OCI-LY1 (cell line): ENCODE measurements at regions not wholly inside any gene's neighbourhood (a gene's known extent, or its start where the extent isn't known, plus 50 kb on each side); places are given as distances from the start of the nearest gene placed in this dataset.

ENCODE experiments used
- H2AFZ ChIP-seq: fragments of 200-600 bp; sonication (generic), shearing (Covaris generic); 2 replicates; pipeline ENCODE4 v1.6.0; 2014; ENCODE audit warnings: antibody characterized with exemption, mild to moderate bottlenecking, low read length
- H3F3A ChIP-seq: fragments of 200-600 bp; sonication (generic), shearing (Covaris generic); 2 replicates; pipeline ENCODE4 v1.6.0; 2014; ENCODE audit warnings: mild to moderate bottlenecking, antibody characterized with exemption, low read length, moderate library complexity; ENCODE audit not compliant: insufficient read depth
- H3K27ac ChIP-seq: fragments of 200-600 bp; sonication (generic); 2 replicates; pipeline ENCODE4 v1.5.1; 2014; ENCODE audit warnings: low read length, mixed run types, mild to moderate bottlenecking, low read depth; ENCODE audit not compliant: poor library complexity, severe bottlenecking
- H3K27me3 ChIP-seq: fragments of 200-600 bp; sonication (generic); 2 replicates; pipeline ENCODE4 v1.6.0; 2014; ENCODE audit warnings: antibody characterized with exemption, mild to moderate bottlenecking, low read length, moderate library complexity; ENCODE audit not compliant: insufficient read depth
- H3K36me3 ChIP-seq: fragments of 200-600 bp; sonication (generic); 2 replicates; pipeline ENCODE4 v1.6.1; 2014; ENCODE audit warnings: mild to moderate bottlenecking, antibody characterized with exemption, low read length, moderate library complexity, mixed read lengths; ENCODE audit not compliant: insufficient read depth
- H3K4me1 ChIP-seq: fragments of 200-600 bp; sonication (generic); 2 replicates; pipeline ENCODE4 v1.5.1; 2014; ENCODE audit warnings: mild to moderate bottlenecking, low read length, moderate library complexity; ENCODE audit not compliant: insufficient read depth, severe bottlenecking
- H3K4me2 ChIP-seq: fragments of 200-600 bp; sonication (generic), shearing (Covaris generic); 2 replicates; pipeline ENCODE4 v1.6.1; 2014; ENCODE audit warnings: low read length
- H3K4me3 ChIP-seq: fragments of 200-600 bp; sonication (generic); 2 replicates; pipeline ENCODE4 v1.5.1; 2014; ENCODE audit warnings: low read length, low read depth, mild to moderate bottlenecking, mixed read lengths; ENCODE audit not compliant: poor library complexity, severe bottlenecking
- H3K79me2 ChIP-seq: fragments of 200-600 bp; shearing (Covaris generic); 2 replicates; pipeline ENCODE4 v1.6.1; 2016; ENCODE audit warnings: mixed run types, low read length, mixed read lengths; ENCODE audit not compliant: insufficient read depth
- H3K9ac ChIP-seq: fragments of 200-600 bp; sonication (generic), shearing (Covaris generic); 2 replicates; pipeline ENCODE4 v1.6.1; 2014; ENCODE audit warnings: mild to moderate bottlenecking, low read length, mixed read lengths
- H3K9me2 ChIP-seq: fragments of 200-600 bp; sonication (generic), shearing (Covaris generic); 2 replicates; pipeline ENCODE4 v1.6.1; 2014; ENCODE audit warnings: low read depth, mild to moderate bottlenecking, low read length, mixed read lengths
- H3K9me3 ChIP-seq: fragments of 200-600 bp; shearing (Covaris generic); 2 replicates; pipeline ENCODE4 v1.6.1; 2014; ENCODE audit warnings: low read length, mixed read lengths
- H4K20me1 ChIP-seq: fragments of 200-600 bp; sonication (generic), shearing (Covaris generic); 2 replicates; pipeline ENCODE4 v1.6.0; 2016; ENCODE audit warnings: mild to moderate bottlenecking, low read length; ENCODE audit not compliant: insufficient read depth
- EZH2 ChIP-seq: fragments of 200-600 bp; sonication (generic), shearing (Covaris generic); IDR thresholded peaks from 2 replicates; pipeline ENCODE4 v1.8.0; 2017; ENCODE audit warnings: borderline replicate concordance, mixed run types, mild to moderate bottlenecking, antibody characterized with exemption, low read length, moderate library complexity, mixed read lengths
- TF ChIP-seq, protein P1 (sequence below): fragments of 200-600 bp; sonication (generic), shearing (Covaris generic); IDR thresholded peaks from 2 replicates; pipeline ENCODE4 v1.5.1; 2017; ENCODE audit warnings: mild to moderate bottlenecking, antibody characterized with exemption, low read length, moderate library complexity, mixed read lengths

DNA sequence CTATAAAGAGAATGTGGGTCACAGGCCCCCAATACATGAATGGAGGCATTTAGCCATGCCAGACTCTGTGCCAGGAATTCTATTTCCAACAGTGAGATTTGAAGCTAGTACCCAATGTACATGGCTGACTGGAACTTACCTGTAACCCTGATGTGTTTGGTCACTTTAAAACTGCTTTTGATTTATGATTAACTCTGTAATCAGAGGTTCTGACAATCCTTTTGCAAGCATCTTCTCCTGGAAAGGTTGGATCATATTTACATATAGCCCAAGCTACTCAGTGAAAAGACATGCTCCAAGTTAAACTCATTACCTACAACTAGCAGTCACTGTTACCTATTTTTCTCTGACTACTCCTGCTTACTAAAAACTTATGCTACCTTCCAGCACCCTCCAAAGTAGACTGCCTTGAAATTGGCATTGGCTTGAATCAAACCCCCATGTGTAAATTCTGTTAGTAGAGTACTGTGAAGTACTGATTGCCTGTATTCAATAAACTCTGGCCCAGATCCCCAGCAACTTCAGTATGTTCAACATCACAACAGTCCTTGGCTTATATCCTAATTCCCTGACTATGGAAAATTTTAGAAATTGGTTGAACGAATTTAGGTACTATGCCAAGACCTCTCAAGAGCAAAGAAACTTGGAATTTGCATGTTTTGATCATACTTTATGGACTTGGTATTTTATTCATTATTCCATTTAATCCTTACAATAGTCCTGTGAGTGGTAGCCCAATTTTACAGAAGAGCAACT, 665.6 kb upstream of the NECTIN3 start:
- no peaks in the 10 kb centered on the region for H3K4me1 ChIP-seq
- no peak overlapping the region for H3K27ac ChIP-seq
- no peaks in the 10 kb centered on the region for H3F3A ChIP-seq
- no peak overlapping the region for H2AFZ ChIP-seq
- no peaks in the 10 kb centered on the region for H4K20me1 ChIP-seq
- H3K27me3 ChIP-seq: no peaks in the 10 kb centered on the region
- no peaks in the 10 kb centered on the region for H3K9me3 ChIP-seq
- no peak overlapping the region for H3K4me2 ChIP-seq
- no peak for TF ChIP-seq EZH2
- TF ChIP-seq, protein P1, sequence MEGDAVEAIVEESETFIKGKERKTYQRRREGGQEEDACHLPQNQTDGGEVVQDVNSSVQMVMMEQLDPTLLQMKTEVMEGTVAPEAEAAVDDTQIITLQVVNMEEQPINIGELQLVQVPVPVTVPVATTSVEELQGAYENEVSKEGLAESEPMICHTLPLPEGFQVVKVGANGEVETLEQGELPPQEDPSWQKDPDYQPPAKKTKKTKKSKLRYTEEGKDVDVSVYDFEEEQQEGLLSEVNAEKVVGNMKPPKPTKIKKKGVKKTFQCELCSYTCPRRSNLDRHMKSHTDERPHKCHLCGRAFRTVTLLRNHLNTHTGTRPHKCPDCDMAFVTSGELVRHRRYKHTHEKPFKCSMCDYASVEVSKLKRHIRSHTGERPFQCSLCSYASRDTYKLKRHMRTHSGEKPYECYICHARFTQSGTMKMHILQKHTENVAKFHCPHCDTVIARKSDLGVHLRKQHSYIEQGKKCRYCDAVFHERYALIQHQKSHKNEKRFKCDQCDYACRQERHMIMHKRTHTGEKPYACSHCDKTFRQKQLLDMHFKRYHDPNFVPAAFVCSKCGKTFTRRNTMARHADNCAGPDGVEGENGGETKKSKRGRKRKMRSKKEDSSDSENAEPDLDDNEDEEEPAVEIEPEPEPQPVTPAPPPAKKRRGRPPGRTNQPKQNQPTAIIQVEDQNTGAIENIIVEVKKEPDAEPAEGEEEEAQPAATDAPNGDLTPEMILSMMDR: no peak
- H3K36me3 ChIP-seq: no peaks in the 10 kb centered on the region
- H3K79me2 ChIP-seq: no peaks in the 10 kb centered on the region
- H3K4me3 ChIP-seq: no peak overlapping the region
- H3K9ac ChIP-seq: no peak overlapping the region
- H3K9me2 ChIP-seq: no peaks in the 10 kb centered on the region

DNA sequence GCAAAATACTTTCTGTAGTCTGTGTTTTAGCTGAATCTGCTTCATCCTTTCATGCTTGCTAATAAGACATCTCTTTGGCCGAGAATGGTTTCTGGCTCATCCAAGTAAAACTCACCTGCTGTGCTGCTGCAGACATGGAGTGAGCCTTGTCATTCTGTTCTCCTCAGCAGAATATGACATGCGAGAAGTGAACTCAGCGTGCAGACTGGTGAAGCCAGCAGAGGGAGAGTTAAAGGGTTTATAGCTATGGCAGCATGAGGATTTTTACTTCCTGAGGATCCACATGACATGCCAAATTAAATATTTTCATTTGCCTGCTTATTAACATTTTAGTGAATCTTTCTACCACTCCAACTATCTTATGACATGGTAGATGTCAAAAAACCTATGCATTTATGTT, 658.4 kb upstream of the NECTIN3 start:
- Histone ChIP-seq H3F3A (no peaks in the 10 kb centered on the region), H3K27me3 (no peaks in the 10 kb centered on the region), H3K4me2 (no peak overlapping the region), H3K79me2 (no peaks in the 10 kb centered on the region), H3K27ac (no peak overlapping the region), H3K4me1 (no peaks in the 10 kb centered on the region), H3K9me3 (no peaks in the 10 kb centered on the region), H3K9ac (no peak overlapping the region), H3K4me3 (no peak overlapping the region), H3K36me3 (no peaks in the 10 kb centered on the region), H4K20me1 (no peaks in the 10 kb centered on the region), H3K9me2 (no peaks in the 10 kb centered on the region), H2AFZ (no peak overlapping the region)
- TF ChIP-seq, protein P1: no peak
- no peak for TF ChIP-seq EZH2

DNA sequence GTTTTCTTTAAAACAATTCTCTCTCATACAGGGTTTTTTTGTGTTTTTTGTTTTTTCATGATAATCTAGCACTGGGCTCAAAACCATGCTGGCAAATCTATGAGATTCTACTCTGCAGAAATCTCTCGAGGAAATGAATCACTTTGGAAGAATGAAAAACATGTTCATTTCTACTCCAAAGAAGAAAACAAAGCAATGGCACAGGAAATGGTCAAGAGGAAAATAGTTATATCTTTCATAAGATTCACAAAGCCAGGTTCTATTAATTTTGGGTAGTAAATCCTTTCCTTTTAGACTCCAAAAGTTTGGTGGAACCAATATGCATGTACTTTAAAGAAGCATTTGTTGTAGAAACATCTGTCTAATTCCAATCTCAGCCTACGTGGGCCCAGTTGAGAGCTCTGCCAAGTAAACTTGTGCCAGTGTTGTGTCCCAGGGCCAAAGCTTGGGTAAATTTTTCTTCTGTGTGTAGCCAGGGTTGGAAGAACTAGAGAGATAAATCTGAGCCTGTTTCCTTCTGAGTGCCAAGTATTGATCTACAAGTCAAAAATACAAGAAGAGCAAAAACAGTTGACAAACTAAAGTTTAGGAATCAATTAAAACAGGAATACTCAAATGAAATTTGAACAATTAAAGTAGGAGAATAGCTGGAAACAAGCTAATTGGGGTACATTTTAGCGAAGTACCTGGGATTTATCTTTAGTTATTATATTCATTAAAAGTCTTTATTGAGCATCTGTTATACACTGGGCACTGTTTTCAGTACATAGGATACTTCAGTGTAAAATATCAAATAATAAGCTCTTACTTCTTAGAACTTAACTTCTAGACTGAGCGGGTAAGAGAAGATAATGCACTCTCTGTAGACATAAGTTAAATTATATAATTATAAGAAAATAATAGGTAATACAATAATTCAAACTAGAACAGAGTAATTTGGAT, 657.5 kb upstream of the NECTIN3 start:
- Histone ChIP-seq H3K9me3 (no peaks in the 10 kb centered on the region), H3F3A (no peaks in the 10 kb centered on the region), H2AFZ (no peak overlapping the region), H3K4me2 (no peak overlapping the region), H3K9ac (no peak overlapping the region), H3K4me3 (no peak overlapping the region), H4K20me1 (no peaks in the 10 kb centered on the region), H3K79me2 (no peaks in the 10 kb centered on the region), H3K36me3 (no peaks in the 10 kb centered on the region), H3K27me3 (no peaks in the 10 kb centered on the region), H3K9me2 (no peaks in the 10 kb centered on the region), H3K4me1 (no peaks in the 10 kb centered on the region), H3K27ac (no peak overlapping the region)
- TF ChIP-seq, protein P1: no peak
- TF ChIP-seq EZH2: no peak
